ENCODE measurements at regions not wholly inside any gene's neighbourhood (a gene's known extent, or its start where the extent isn't known, plus 50 kb on each side); places are given as distances from the start of the nearest gene placed in this dataset.

- no peak for TF ChIP-seq CTCF (conservative IDR thresholded peaks at IDR 0.05; ENCODE audit: low read depth, low read length)
- no peak for TF ChIP-seq MXI1 (IDR thresholded peaks at IDR 0.05; ENCODE audit: borderline replicate concordance, low read depth, low read length)
- no peak for TF ChIP-seq POLR2A (IDR thresholded peaks at IDR 0.05; ENCODE audit: low read depth, low read length)
- no peak for TF ChIP-seq CEBPB (IDR thresholded peaks at IDR 0.05; ENCODE audit: low read depth, low read length)
- peak; percentile 92 for TF ChIP-seq RFX5 (IDR thresholded peaks at IDR 0.05; ENCODE audit: low read depth, low read length)
- TF ChIP-seq BHLHE40 (IDR thresholded peaks at IDR 0.05; ENCODE audit: low read depth, low read length) = no peak
- TF ChIP-seq CHD1 (IDR thresholded peaks at IDR 0.05; ENCODE audit: low read depth, low read length) = no peak
- no peak for TF ChIP-seq RAD21 (IDR thresholded peaks at IDR 0.05; ENCODE audit: low read length)
- no peak for TF ChIP-seq USF2 (IDR thresholded peaks at IDR 0.05; ENCODE audit: low read depth, low read length)
- TF ChIP-seq RCOR1 (IDR thresholded peaks at IDR 0.05; ENCODE audit: insufficient replicate concordance, low read length) = no peak
- TF ChIP-seq MAZ (IDR thresholded peaks at IDR 0.05; ENCODE audit: borderline replicate concordance, low read depth, low read length) = no peak
- no peak for TF ChIP-seq MAFK (IDR thresholded peaks at IDR 0.05; ENCODE audit: low read depth, low read length)
- TF ChIP-seq NFE2L2 (IDR thresholded peaks at IDR 0.05; ENCODE audit: low read depth, low read length) = no peak
- TF ChIP-seq ELK1 (IDR thresholded peaks at IDR 0.05; ENCODE audit: borderline replicate concordance, low read depth, low read length) = no peak
These were observed 230.1 kb upstream of the PRPS1L1 start for GRCh38 chr7:18257711-18258110.

Data from IMR-90 (cell line).